Vagina (tissue), 2 donors: ENCODE measurements at regions not wholly inside any gene's neighbourhood (a gene's known extent, or its start where the extent isn't known, plus 50 kb on each side); places are given as distances from the start of the nearest gene placed in this dataset.

Experiments
- POLR2A ChIP-seq, 2 donors: fragments of 450-650 bp; IDR thresholded peaks; one replicate each; pipeline ENCODE4 v1.6.1; 2017; ENCODE audit warnings: antibody characterized with exemption in 2 of 2, mild to moderate bottlenecking in 2 of 2, moderate library complexity in 2 of 2
- POLR2AphosphoS5 ChIP-seq, 2 donors: sonication (generic); formaldehyde crosslinking; IDR thresholded peaks; one replicate each; pipeline ENCODE4 v1.9.0; 2017; ENCODE audit warnings: antibody characterized with exemption in 2 of 2, mild to moderate bottlenecking in 2 of 2, low read depth in 1 of 2; ENCODE audit not compliant: insufficient read depth in 1 of 2
- TF ChIP-seq, protein P1 (sequence below), 3 experiments: fragments of 450-650 bp in 2 of 3; fragments of 200-600 bp in 1 of 3; sonication (generic) in 1 of 3; IDR thresholded peaks; one replicate each; pipeline ENCODE4 v1.5.1; 2017 to 2019; ENCODE audit warnings: antibody characterized with exemption in 3 of 3, mild to moderate bottlenecking in 2 of 3, moderate library complexity in 2 of 3

DNA sequence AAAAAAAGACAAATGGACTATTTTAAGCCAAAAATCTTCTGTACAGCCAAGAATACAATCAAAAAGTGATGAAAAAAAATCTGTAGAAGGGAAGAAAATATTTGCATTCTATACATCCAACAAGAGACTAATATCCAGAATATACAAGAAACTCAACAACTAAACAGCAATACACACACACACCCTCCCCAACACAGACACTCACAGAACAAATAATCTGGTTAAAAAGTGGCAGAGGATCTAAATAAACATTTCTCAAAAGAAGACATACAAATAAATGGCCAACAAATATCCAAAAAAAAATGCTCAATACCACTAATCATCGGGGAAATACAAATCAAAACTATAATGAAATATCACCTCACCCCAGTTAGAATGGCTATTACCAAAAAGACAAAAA, 209.0 kb upstream of the ZNF385D start:
- TF ChIP-seq, protein P1, sequence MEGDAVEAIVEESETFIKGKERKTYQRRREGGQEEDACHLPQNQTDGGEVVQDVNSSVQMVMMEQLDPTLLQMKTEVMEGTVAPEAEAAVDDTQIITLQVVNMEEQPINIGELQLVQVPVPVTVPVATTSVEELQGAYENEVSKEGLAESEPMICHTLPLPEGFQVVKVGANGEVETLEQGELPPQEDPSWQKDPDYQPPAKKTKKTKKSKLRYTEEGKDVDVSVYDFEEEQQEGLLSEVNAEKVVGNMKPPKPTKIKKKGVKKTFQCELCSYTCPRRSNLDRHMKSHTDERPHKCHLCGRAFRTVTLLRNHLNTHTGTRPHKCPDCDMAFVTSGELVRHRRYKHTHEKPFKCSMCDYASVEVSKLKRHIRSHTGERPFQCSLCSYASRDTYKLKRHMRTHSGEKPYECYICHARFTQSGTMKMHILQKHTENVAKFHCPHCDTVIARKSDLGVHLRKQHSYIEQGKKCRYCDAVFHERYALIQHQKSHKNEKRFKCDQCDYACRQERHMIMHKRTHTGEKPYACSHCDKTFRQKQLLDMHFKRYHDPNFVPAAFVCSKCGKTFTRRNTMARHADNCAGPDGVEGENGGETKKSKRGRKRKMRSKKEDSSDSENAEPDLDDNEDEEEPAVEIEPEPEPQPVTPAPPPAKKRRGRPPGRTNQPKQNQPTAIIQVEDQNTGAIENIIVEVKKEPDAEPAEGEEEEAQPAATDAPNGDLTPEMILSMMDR (IDR thresholded peaks at IDR 0.05), result no peak
- no peak for TF ChIP-seq POLR2A (IDR thresholded peaks at IDR 0.05)
- TF ChIP-seq POLR2AphosphoS5 (IDR thresholded peaks at IDR 0.05; ENCODE audit: insufficient read depth in 1 of 2, low read depth in 1 of 2), result no peak
